Fibroblast of lung (primary cell): ENCODE measurements at regions not wholly inside any gene's neighbourhood (a gene's known extent, or its start where the extent isn't known, plus 50 kb on each side); places are given as distances from the start of the nearest gene placed in this dataset.

Experiments
- DNase-seq, 2 donors: peaks; one replicate each; pipeline versions ENCODE4 v3.0.0 to v3.0.0-alpha.2; 2010; ENCODE audit warnings: low read depth in 2 of 2
- H2AFZ ChIP-seq: 2 replicates; pipeline ENCODE4 v1.5.1; 2012; ENCODE audit warnings: low read length, control low read depth, inconsistent platforms
- H3K27ac ChIP-seq: 2 replicates; pipeline ENCODE4 v1.5.1; 2011; ENCODE audit warnings: low read length, control low read depth; ENCODE audit not compliant: insufficient read depth
- H3K27me3 ChIP-seq: 2 replicates; pipeline ENCODE4 v1.5.1; 2011; ENCODE audit warnings: mild to moderate bottlenecking, low read length; ENCODE audit not compliant: control insufficient read depth, insufficient read depth
- H3K36me3 ChIP-seq: 2 replicates; pipeline ENCODE4 v1.5.1; 2011; ENCODE audit warnings: low read length; ENCODE audit not compliant: control insufficient read depth, insufficient read depth
- H3K4me1 ChIP-seq: 2 replicates; pipeline ENCODE4 v1.5.1; 2011; ENCODE audit warnings: low read length; ENCODE audit not compliant: control insufficient read depth, insufficient read depth; ENCODE audit errors: extremely low read depth
- H3K4me2 ChIP-seq: 2 replicates; pipeline ENCODE4 v1.5.1; 2011; ENCODE audit warnings: low read length, control low read depth; ENCODE audit not compliant: insufficient read depth; ENCODE audit errors: extremely low read depth
- H3K4me3 ChIP-seq, 4 experiments: fragments of 200-600 bp in 1 of 4; sonication (generic) in 1 of 4; replicated peaks in 1 of 4; 2 replicates each; pipeline ENCODE4 v1.5.1; 2011 to 2016; ENCODE audit warnings: low read length in 4 of 4, low read depth in 3 of 4, mild to moderate bottlenecking in 3 of 4, control low read depth in 2 of 4, inconsistent platforms in 1 of 4, mixed read lengths in 1 of 4; ENCODE audit not compliant: insufficient read depth in 1 of 4; ENCODE audit errors: control extremely low read depth in 1 of 4
- H3K79me2 ChIP-seq: 2 replicates; pipeline ENCODE4 v1.5.1; 2012; ENCODE audit warnings: mild to moderate bottlenecking, low read length, inconsistent platforms; ENCODE audit not compliant: control insufficient read depth, insufficient read depth
- H3K9ac ChIP-seq: 2 replicates; pipeline ENCODE4 v1.5.1; 2011; ENCODE audit warnings: mild to moderate bottlenecking, low read length, control low read depth; ENCODE audit not compliant: insufficient read depth
- H3K9me3 ChIP-seq: 2 replicates; pipeline ENCODE4 v1.5.1; 2012; ENCODE audit warnings: low read depth, low read length; ENCODE audit not compliant: control insufficient read depth, insufficient read depth
- H4K20me1 ChIP-seq: 2 replicates; pipeline ENCODE4 v1.5.1; 2011; ENCODE audit warnings: low read length; ENCODE audit not compliant: control insufficient read depth, insufficient read depth; ENCODE audit errors: extremely low read depth
- EZH2 ChIP-seq: IDR thresholded peaks from 2 replicates; pipeline ENCODE4 v1.5.1; 2012; ENCODE audit warnings: low read length, control low read depth, mild to moderate bottlenecking; ENCODE audit errors: missing control alignments
- TF ChIP-seq, protein P1 (sequence below), 2 donors: IDR thresholded peaks in 1 of 2; conservative IDR thresholded peaks in 1 of 2; 1 replicate in 1 of 2; 2 replicates in 1 of 2; pipeline ENCODE4 v1.5.1; 2011 to 2012; ENCODE audit warnings: low read length in 2 of 2, control low read depth in 1 of 2, inconsistent platforms in 1 of 2, low read depth in 1 of 2, mild to moderate bottlenecking in 1 of 2

DNA sequence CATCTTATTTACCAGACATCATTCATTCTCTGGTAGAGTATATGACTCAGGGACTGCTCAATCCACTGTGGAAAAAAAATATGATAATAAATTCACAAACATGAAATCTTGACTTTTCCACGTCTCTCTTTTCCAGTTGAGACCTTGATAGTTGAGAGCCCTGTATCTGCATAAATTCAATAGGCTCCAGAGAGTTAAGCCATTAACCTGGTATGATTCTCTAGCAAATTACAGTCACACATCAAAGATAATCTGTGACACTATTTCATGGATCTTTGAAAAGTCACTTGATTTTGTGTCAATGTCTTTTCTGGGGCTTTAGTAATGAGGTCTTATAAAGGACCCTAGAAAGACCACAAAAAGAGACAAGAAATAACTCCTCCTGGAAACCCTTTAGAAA lies 154.2 kb upstream of the FOXG1 start:
- no peak overlapping the region for H3K27ac ChIP-seq
- H3K36me3 ChIP-seq = no peaks in the 10 kb centered on the region
- no peaks in the 10 kb centered on the region for H4K20me1 ChIP-seq
- DNase-seq = no peak
- H3K9ac ChIP-seq = no peak overlapping the region
- H3K27me3 ChIP-seq = no peaks in the 10 kb centered on the region
- no peaks in the 10 kb centered on the region for H3K4me1 ChIP-seq
- no peak overlapping the region for H2AFZ ChIP-seq
- no peak for TF ChIP-seq EZH2
- TF ChIP-seq, protein P1, sequence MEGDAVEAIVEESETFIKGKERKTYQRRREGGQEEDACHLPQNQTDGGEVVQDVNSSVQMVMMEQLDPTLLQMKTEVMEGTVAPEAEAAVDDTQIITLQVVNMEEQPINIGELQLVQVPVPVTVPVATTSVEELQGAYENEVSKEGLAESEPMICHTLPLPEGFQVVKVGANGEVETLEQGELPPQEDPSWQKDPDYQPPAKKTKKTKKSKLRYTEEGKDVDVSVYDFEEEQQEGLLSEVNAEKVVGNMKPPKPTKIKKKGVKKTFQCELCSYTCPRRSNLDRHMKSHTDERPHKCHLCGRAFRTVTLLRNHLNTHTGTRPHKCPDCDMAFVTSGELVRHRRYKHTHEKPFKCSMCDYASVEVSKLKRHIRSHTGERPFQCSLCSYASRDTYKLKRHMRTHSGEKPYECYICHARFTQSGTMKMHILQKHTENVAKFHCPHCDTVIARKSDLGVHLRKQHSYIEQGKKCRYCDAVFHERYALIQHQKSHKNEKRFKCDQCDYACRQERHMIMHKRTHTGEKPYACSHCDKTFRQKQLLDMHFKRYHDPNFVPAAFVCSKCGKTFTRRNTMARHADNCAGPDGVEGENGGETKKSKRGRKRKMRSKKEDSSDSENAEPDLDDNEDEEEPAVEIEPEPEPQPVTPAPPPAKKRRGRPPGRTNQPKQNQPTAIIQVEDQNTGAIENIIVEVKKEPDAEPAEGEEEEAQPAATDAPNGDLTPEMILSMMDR (conservative IDR thresholded peaks at IDR 0.05 in 1 of 2, IDR thresholded peaks at IDR 0.05 in 1 of 2; ENCODE audit: low read depth in 1 of 2, low read length in 2 of 2) = no peak
- no peak overlapping the region for H3K4me3 ChIP-seq
- no peaks in the 10 kb centered on the region for H3K9me3 ChIP-seq
- H3K4me2 ChIP-seq = no peak overlapping the region
- H3K79me2 ChIP-seq = no peaks in the 10 kb centered on the region

DNA sequence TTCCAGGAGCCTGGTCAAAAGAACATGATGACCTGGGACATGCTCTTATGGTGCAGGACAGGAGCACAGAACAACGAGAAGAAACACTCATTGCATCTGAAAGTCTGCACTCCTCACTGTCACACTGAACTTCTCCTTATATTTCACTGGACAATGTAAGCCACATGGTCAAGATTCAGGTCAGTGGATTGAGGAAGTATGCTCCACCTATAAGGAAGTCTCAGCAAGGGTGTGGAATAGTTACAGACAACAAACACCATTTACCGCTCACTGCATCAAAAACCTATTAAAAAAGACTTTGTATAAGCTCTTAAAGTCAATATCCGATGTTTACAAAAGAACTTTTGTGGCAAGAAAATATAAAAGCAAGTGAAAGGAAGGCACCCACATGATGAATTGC lies 153.1 kb upstream of the FOXG1 start:
- H4K20me1 ChIP-seq = no peaks in the 10 kb centered on the region
- no peak overlapping the region for H3K4me3 ChIP-seq
- no peak for DNase-seq

DNA sequence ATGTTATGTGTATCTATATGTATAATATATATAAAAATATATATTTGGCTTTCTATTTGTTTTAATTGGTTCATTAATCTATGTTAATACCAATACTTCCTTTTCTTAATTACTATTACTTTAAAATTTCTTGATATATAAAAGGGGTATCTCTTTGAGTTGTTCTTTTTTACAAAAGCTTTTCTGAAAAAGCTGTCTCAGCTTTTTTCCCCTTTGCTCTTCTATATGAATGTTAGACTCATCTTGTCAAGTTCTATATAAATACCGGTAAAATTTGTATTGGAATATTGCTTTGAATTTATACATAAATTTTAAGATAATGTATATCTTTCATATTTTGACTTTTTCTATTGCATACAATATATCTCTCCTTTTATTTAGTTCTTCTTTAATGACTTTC lies 139.8 kb upstream of the FOXG1 start:
- Histone ChIP-seq H3K27me3 (no peaks in the 10 kb centered on the region), H3K36me3 (no peaks in the 10 kb centered on the region), H3K4me2 (no peak overlapping the region), H3K79me2 (no peaks in the 10 kb centered on the region), H3K9ac (no peak overlapping the region), H4K20me1 (no peaks in the 10 kb centered on the region), H3K4me3 (no peak overlapping the region), H3K9me3 (no peaks in the 10 kb centered on the region), H3K27ac (no peak overlapping the region), H3K4me1 (no peaks in the 10 kb centered on the region), H2AFZ (no peak overlapping the region)
- no peak for DNase-seq
- TF ChIP-seq, protein P1 (conservative IDR thresholded peaks at IDR 0.05 in 1 of 2, IDR thresholded peaks at IDR 0.05 in 1 of 2; ENCODE audit: low read depth in 1 of 2, low read length in 2 of 2) = no peak
- no peak for TF ChIP-seq EZH2

More for the DNA sequence above, 153.1 kb upstream of the FOXG1 start:
- Histone ChIP-seq H3K4me2 (no peak overlapping the region), H3K9ac (no peak overlapping the region), H3K27me3 (no peaks in the 10 kb centered on the region), H3K27ac (no peak overlapping the region), H3K79me2 (no peaks in the 10 kb centered on the region), H3K4me1 (no peaks in the 10 kb centered on the region), H2AFZ (no peak overlapping the region), H3K9me3 (no peaks in the 10 kb centered on the region), H3K36me3 (no peaks in the 10 kb centered on the region)
- TF ChIP-seq, protein P1 (conservative IDR thresholded peaks at IDR 0.05 in 1 of 2, IDR thresholded peaks at IDR 0.05 in 1 of 2; ENCODE audit: low read depth in 1 of 2, low read length in 2 of 2) = no peak
- no peak for TF ChIP-seq EZH2
